AG04450 (cell line): ENCODE measurements at regions not wholly inside any gene's neighbourhood (a gene's known extent, or its start where the extent isn't known, plus 50 kb on each side); places are given as distances from the start of the nearest gene placed in this dataset.

Experiments used
- CTCF ChIA-PET: fragments of 300-600, 350-600 bp; formaldehyde crosslinking; extraction: SDS; loops from one replicate; lab custom pipeline; 2022; ENCODE audit warnings: antibody characterized with exemption, inconsistent platforms; lab: Charles Lee
- POLR2A ChIA-PET: fragments of 350-600 bp; formaldehyde crosslinking; extraction: SDS; loops from one replicate; lab custom pipeline; 2021; ENCODE audit warnings: antibody characterized with exemption, inconsistent platforms; lab: Yijun Ruan, JAX
- DNase-seq: peaks from one replicate; pipeline ENCODE4 v3.0.0-alpha.2; 2011; ENCODE audit warnings: low read depth, low spot score
- H3K27ac ChIP-seq: one replicate; pipeline ENCODE4 v1.5.1; 2012; ENCODE audit warnings: low read depth, low read length, control low read depth
- H3K27me3 ChIP-seq: one replicate; pipeline ENCODE4 v1.6.0; 2012; ENCODE audit warnings: low read length; ENCODE audit not compliant: control insufficient read depth, insufficient read depth
- H3K4me3 ChIP-seq: 2 replicates; pipeline ENCODE4 v1.5.1; 2011; ENCODE audit warnings: mild to moderate bottlenecking, low read depth, low read length, control low read depth
- H3K9me3 ChIP-seq: 2 replicates; pipeline ENCODE4 v1.5.1; 2012; ENCODE audit warnings: low read length; ENCODE audit not compliant: control insufficient read depth, insufficient read depth
- CTCF ChIP-seq: IDR thresholded peaks from 2 replicates; pipeline ENCODE4 v1.5.1; 2011; ENCODE audit warnings: low read depth, low read length, control low read depth, inconsistent platforms

- H3K9me3 ChIP-seq: no peaks in the 10 kb centered on the region
- ChIA-PET CTCF (no interaction called here), POLR2A (no interaction called here)
- TF ChIP-seq CTCF: no peak
- no peak overlapping the region for H3K4me3 ChIP-seq
- no peaks in the 10 kb centered on the region for H3K27me3 ChIP-seq
- no peak overlapping the region for H3K27ac ChIP-seq
- DNase-seq: no peak
Measured at GRCh38 chr18:38887671-38888020, 1322.0 kb upstream of the CELF4 start.

DNA sequence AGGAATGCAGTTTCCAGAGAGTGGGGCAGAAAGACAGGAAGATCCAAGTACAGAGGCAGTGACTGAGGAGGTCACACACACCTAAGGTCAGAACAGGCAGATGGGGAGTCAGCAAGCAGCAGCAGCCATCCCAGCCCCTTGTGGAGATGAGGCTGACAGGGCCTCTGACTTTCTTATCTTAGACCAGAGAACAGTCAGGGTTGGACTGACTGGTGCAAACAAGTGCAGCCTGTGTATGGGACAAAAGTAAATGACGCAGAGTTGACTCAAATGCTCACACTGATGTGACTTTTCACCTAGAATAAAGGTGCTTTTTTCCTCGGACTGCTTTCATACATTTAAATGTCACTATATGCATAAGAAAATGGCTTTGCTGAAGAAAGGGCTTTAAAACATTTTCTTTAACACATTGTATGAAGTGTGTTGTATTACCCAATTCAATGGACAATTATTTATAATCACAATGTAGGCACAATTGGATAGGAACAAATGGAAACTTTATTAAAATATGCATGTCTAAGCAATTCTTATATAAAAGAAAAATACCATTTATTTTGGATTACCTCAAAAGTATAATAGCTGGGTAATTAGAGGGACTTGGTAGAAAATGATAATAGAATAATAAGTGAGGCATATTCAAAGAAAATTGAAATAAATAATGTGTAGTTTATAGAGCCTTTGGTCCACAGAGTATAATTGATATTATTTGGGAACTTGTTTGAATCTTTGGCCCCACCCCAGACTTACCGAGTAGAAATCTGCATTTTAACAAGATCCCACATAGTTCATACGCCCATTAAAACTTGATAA is 1321.5 kb upstream of the CELF4 start:
- H3K4me3 ChIP-seq: no peak overlapping the region
- POLR2A ChIA-PET: no interaction called here
- no peaks in the 10 kb centered on the region for H3K9me3 ChIP-seq
- CTCF ChIA-PET: no interaction called here
- no peaks in the 10 kb centered on the region for H3K27me3 ChIP-seq
- TF ChIP-seq CTCF: no peak
- no peak overlapping the region for H3K27ac ChIP-seq
- no peak for DNase-seq

- ChIA-PET POLR2A (no interaction called here), CTCF (no interaction called here)
- no peak for TF ChIP-seq CTCF
Measured at GRCh38 chr18:38886235-38886634, 1320.6 kb upstream of the CELF4 start.

GRCh38 chr18:38884050-38884449 is 1318.5 kb upstream of the CELF4 start:
- Histone ChIP-seq H3K9me3 (no peaks in the 10 kb centered on the region), H3K27ac (no peak overlapping the region), H3K27me3 (no peaks in the 10 kb centered on the region), H3K4me3 (no peak overlapping the region)
- POLR2A ChIA-PET: interaction anchor here (0.6 kb wide), 1 partner anchor 11 kb away, joined by 3 read pairs; no protein-coding TSS in a partner anchor
- CTCF ChIA-PET: no interaction called here
- DNase-seq: no peak
- TF ChIP-seq CTCF: no peak

More at GRCh38 chr18:38886235-38886634, 1320.6 kb upstream of the CELF4 start:
- Histone ChIP-seq H3K4me3 (no peak overlapping the region), H3K9me3 (no peaks in the 10 kb centered on the region), H3K27ac (no peak overlapping the region), H3K27me3 (no peaks in the 10 kb centered on the region)
- no peak for DNase-seq

DNA sequence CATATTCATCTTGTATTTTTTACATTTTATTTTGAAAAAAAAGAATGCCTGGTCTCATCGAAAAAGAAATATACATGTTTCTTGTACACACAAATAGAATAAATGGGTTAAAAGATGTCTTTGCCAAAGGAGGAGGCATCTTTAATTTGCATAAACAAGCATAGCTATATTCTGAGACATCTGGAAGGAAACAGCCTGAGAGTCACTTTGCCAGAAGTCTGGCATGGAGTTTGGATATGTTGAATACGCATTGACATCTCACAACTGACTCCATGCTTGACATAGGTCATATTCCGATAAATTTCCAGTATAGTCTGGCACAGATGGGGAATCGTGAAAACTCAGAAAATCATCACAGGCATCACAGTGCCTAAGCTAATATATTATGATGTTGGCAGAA is 1317.5 kb upstream of the CELF4 start:
- Histone ChIP-seq H3K27ac (no peak overlapping the region), H3K9me3 (no peaks in the 10 kb centered on the region), H3K4me3 (no peak overlapping the region), H3K27me3 (no peaks in the 10 kb centered on the region)
- ChIA-PET CTCF (no interaction called here), POLR2A (no interaction called here)
- DNase-seq: no peak
- TF ChIP-seq CTCF: no peak
